ENCODE measurements at regions not wholly inside any gene's neighbourhood (a gene's known extent, or its start where the extent isn't known, plus 50 kb on each side); places are given as distances from the start of the nearest gene placed in this dataset.

- TF ChIP-seq CTCF (IDR thresholded peaks at IDR 0.05; ENCODE audit: borderline replicate concordance, insufficient read depth, low read depth, low read length), result no peak
Observed at GRCh38 chr2:116109471-116109870, 1667.0 kb downstream of the DPP10 start.

GRCh38 chr2:116117845-116118244 lies 1675.4 kb downstream of the DPP10 start:
- no peak overlapping the region for H3K4me3 ChIP-seq (ENCODE audit: low read depth, low read length)
- TF ChIP-seq CTCF (IDR thresholded peaks at IDR 0.05; ENCODE audit: borderline replicate concordance, insufficient read depth, low read depth, low read length), result no peak

More at GRCh38 chr2:116109471-116109870, 1667.0 kb downstream of the DPP10 start:
- H3K4me3 ChIP-seq (ENCODE audit: low read depth, low read length), result no peak overlapping the region

- TF ChIP-seq CTCF (IDR thresholded peaks at IDR 0.05; ENCODE audit: borderline replicate concordance, insufficient read depth, low read depth, low read length), result no peak
- H3K4me3 ChIP-seq (ENCODE audit: low read depth, low read length), result no peak overlapping the region
Observed at GRCh38 chr2:116132833-116133232, 1681.7 kb upstream of the DDX18 start.

- no peak overlapping the region for H3K4me3 ChIP-seq (ENCODE audit: low read depth, low read length)
- TF ChIP-seq CTCF (IDR thresholded peaks at IDR 0.05; ENCODE audit: borderline replicate concordance, insufficient read depth, low read depth, low read length), result no peak
Observed at GRCh38 chr2:116133381-116133942, 1681.0 kb upstream of the DDX18 start.

GRCh38 chr2:116141891-116142474 lies 1672.5 kb upstream of the DDX18 start:
- H3K4me3 ChIP-seq (ENCODE audit: low read depth, low read length), result no peak overlapping the region
- no peak for TF ChIP-seq CTCF (IDR thresholded peaks at IDR 0.05; ENCODE audit: borderline replicate concordance, insufficient read depth, low read depth, low read length)

DNA sequence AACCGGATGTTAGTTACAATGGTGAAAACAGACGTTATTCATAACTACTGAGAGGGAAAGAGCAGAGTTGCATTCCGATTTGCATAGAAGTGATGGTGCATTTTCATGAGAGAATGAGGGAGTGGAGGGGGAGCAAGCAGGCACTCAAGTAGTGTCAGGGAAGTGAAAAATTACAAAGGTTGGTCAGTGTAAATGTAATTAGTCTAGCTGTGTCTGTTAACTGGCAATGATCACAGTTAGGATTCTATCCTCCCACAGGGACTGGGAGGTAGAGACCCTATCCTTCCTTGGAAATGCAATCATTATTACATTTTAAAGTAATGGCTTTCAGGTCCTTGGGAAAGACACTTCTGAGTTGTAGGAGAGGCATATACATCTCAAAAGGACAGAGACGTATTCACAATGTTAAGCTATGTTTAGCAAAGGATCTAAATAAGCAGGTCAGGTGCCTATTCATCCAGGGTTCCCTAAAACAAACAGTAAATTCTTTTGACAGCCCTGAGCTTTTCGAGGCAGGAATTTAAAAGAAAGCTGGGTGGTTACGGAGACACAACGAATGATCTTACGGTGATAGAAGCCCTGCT lies 1671.8 kb upstream of the DDX18 start:
- no peak overlapping the region for H3K4me3 ChIP-seq (ENCODE audit: low read depth, low read length)
- TF ChIP-seq CTCF (IDR thresholded peaks at IDR 0.05; ENCODE audit: borderline replicate concordance, insufficient read depth, low read depth, low read length), result no peak

DNA sequence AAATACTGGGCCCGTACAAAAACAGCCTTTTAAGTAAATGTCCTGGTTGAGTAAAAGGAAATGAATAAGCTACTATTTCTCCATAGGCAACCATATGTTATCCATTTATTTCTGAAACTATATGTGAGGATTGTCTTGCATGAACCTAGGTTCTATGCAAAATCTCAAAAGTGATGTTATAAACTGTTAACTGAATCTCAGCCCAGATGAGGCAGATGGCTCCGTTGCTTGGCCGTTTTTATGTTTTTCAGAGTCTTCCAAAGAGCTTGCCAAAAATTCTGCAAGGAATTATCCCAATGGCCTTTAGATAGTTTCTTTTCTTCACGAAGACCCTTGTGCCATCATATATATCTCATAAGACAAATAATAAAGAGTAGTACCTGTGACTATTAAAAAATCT lies 1669.5 kb upstream of the DDX18 start:
- no peak for TF ChIP-seq CTCF (IDR thresholded peaks at IDR 0.05; ENCODE audit: borderline replicate concordance, insufficient read depth, low read depth, low read length)
- H3K4me3 ChIP-seq (ENCODE audit: low read depth, low read length), result no peak overlapping the region
